ENCODE measurements at regions not wholly inside any gene's neighbourhood (a gene's known extent, or its start where the extent isn't known, plus 50 kb on each side); places are given as distances from the start of the nearest gene placed in this dataset.

DNA sequence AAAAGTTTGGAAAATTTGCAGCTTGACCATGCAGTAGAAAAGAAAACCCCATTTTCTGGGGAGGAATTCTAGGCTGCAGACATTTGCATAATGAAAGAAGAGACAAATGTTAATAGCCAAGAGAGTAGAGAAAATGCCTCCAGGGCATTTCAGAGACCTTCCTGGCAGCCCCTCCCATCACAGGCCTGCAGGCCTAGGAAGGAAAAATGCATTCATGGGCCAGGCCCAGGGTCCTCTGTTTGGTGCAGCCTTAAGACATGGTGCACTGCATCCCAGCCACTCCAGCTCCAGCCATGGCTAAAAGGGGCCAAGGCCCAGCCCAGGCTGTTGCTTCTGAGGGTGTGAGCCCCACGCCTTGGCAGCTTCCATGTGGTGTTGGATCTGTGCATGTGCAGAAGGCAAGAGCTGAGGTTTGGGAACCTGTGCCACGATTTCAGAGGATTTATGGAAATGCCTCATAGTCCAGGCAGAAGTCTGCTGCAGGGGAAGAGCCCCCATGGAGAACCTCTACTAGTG, 75.0 kb upstream of the OR13F1 start:
- no peak for TF ChIP-seq POLR2AphosphoS5 (IDR thresholded peaks at IDR 0.05)
- TF ChIP-seq, protein P1, sequence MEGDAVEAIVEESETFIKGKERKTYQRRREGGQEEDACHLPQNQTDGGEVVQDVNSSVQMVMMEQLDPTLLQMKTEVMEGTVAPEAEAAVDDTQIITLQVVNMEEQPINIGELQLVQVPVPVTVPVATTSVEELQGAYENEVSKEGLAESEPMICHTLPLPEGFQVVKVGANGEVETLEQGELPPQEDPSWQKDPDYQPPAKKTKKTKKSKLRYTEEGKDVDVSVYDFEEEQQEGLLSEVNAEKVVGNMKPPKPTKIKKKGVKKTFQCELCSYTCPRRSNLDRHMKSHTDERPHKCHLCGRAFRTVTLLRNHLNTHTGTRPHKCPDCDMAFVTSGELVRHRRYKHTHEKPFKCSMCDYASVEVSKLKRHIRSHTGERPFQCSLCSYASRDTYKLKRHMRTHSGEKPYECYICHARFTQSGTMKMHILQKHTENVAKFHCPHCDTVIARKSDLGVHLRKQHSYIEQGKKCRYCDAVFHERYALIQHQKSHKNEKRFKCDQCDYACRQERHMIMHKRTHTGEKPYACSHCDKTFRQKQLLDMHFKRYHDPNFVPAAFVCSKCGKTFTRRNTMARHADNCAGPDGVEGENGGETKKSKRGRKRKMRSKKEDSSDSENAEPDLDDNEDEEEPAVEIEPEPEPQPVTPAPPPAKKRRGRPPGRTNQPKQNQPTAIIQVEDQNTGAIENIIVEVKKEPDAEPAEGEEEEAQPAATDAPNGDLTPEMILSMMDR (IDR thresholded peaks at IDR 0.05) = no peak
